ENCODE measurements at regions not wholly inside any gene's neighbourhood (a gene's known extent, or its start where the extent isn't known, plus 50 kb on each side); places are given as distances from the start of the nearest gene placed in this dataset.

DNA sequence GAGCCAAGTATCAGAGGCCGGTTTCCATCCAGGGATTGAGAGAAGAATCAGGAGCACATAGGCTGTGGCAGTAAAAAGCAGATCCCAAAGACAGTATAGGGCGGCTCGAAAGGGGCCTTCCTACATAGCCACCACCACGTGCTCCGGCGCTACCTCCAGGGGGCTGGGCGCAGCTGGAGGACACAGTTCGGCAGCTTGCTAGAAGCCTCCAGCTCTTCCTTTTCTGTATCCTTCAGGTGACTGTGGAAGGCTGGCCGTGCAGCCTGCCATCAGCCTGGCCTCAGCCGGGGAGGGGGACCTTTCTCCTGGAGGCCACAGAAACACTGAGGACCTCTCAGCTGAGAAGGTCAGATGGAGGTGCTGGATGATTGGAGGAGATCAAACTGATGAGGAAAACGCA lies 183.6 kb upstream of the GLI2 start:
- TF ChIP-seq, protein P1, sequence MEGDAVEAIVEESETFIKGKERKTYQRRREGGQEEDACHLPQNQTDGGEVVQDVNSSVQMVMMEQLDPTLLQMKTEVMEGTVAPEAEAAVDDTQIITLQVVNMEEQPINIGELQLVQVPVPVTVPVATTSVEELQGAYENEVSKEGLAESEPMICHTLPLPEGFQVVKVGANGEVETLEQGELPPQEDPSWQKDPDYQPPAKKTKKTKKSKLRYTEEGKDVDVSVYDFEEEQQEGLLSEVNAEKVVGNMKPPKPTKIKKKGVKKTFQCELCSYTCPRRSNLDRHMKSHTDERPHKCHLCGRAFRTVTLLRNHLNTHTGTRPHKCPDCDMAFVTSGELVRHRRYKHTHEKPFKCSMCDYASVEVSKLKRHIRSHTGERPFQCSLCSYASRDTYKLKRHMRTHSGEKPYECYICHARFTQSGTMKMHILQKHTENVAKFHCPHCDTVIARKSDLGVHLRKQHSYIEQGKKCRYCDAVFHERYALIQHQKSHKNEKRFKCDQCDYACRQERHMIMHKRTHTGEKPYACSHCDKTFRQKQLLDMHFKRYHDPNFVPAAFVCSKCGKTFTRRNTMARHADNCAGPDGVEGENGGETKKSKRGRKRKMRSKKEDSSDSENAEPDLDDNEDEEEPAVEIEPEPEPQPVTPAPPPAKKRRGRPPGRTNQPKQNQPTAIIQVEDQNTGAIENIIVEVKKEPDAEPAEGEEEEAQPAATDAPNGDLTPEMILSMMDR (IDR thresholded peaks at IDR 0.05) = no peak
- TF ChIP-seq POLR2A (IDR thresholded peaks at IDR 0.05) = no peak
